Germinal center (tissue), 1 donor: ENCODE measurements at regions not wholly inside any gene's neighbourhood (a gene's known extent, or its start where the extent isn't known, plus 50 kb on each side); places are given as distances from the start of the nearest gene placed in this dataset.
"Not testable (repeated sequence)": the region's sequence is repeated elsewhere in the genome, so short reads cannot be mapped to it uniquely, and the experiment has no call there.

Experiments used
- DNase-seq: peaks from one replicate; pipeline ENCODE4 v3.0.0; 2012; ENCODE audit warnings: mixed read lengths, low spot score

DNA sequence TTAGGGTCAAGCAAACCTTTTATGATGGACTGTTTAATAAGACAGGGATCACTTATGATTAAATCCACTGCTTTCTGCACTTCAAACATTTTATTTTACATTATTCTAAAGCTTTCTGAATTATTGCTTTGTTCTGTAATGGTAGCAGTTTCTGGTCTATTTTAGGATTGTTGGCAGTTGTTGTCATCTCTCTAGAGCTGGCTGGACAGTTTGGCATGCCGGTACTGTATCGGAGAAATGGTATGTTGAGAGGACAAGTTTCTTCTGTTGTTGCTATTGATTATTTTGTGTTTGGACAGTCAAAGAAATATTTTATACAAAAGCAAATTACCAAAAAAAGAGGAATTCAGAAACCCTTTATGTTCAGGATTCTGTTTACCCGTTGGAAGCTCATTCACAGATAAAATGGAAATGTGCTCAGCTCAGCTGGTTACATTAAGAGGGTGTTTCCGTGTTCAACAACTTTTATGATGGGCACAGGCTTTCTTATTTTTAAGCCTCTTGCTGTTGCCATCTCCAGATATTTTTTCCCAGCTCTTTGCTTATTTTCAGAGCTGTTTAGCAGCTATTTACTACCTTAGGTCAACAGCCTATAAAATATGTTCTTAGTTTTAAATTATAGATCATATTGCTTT is 214.6 kb upstream of the IGFBP7 start:
- DNase-seq, result no peak

DNA sequence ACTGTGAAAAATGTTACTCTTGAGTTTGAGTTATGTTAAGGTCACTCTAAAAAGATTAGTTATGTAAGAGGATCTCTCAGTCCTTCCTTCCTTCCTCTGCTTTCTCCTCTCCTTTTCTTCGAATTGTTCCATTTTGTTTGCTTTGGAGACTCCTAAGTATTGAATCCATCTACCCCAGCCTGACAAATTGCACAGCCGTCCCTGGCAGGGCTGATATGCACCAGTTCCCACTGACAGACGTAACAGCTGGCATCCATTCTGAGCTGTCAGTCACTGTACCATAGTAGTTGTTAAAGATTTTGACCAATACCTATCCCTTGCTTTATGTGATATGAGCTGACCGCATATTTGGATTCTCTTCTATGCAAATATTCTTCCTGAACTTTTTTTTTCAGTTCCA is 210.7 kb upstream of the IGFBP7 start:
- no peak for DNase-seq

DNA sequence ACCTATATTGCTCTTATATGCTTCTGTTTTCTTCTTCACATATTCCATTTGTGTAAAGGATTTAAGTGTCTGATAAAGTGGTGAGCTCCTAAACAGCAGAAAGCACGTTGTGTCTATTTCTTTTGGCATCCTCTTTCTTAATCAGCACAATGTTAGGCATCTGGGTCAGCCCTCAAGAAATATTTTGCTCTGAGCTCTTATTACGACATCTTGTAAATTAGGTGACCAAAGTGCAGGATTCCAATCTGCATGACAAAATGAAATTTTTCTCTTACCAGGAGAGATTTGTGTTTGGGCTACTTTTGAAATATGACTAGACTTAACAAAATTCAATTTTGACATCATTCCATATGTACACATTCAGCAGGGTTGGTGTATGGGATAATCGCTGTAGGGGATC is 210.0 kb upstream of the IGFBP7 start:
- no peak for DNase-seq

DNA sequence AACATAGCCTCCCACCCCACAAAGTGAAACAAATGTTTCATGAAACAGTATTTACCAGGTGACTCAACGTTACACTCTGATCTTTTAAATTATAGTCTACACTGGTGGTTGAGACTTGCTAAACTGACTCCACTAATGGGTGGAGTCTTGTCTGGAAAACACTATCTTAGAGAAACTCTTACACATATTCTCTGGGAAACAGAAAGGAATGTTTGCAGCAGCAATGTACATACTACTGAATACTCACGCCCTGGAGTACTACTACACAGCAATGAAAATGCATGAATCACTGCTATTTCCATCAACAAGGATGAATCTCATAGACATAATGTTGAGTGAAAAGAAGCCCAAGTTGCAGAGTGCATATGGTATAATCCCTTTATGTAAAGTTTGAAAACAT is 208.5 kb upstream of the IGFBP7 start:
- no peak for DNase-seq

DNA sequence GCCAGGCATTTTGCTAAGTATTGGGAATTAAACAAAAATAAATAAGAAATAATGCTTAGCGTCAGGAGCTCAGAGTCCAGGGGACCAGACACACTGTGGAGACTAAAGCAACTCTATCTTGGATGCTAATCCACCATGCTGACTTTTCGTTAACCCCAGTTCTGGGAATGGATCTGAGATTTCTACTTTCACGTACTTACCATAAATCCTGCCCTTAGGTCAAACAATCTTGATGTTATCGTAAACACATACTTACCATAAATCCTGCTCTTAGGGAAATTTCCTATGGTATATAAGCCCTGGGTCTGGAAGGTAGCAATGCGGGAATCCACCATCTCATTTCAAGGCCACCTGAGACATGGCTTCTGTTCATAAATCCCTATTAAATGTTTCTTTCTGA is 204.5 kb upstream of the IGFBP7 start:
- DNase-seq, result no peak

DNA sequence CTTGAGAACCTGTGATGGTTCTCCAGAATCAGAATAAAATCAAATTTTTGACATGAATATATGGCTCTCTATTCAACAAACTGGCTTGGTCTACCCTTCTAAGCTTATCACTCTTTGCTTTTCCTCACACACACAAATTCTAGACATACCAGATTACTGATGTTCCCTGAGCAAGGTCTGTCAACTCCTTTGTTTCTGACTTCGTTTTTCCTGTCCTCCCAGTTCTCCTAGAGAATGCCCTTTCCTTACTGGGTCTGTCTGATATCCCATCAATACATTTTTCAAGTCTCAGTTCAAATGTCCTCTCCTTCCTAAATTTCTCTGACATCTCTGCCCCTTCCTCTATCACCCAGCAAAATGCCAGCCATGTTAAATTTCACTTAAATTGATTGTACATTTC is 202.1 kb upstream of the IGFBP7 start:
- DNase-seq, result no peak

DNA sequence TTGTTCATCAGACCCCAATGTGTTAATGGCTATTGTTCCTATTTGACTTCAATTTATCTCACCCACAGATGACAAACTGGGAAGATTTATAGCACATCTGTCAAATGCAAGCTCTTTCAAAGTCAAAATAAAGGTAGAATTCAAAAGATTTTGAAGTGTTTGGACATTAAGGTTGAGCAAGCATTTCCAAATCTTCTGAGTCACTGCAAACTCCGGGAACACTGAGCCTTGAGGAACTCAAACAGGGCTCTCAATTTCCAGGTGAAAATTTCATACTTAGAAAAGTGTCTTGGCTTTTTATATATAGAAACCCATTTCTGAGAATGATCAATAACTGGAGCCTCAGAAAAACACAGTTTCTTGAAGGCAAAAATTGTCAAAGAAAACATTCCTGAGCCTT is 199.5 kb upstream of the IGFBP7 start:
- DNase-seq, result no peak

DNA sequence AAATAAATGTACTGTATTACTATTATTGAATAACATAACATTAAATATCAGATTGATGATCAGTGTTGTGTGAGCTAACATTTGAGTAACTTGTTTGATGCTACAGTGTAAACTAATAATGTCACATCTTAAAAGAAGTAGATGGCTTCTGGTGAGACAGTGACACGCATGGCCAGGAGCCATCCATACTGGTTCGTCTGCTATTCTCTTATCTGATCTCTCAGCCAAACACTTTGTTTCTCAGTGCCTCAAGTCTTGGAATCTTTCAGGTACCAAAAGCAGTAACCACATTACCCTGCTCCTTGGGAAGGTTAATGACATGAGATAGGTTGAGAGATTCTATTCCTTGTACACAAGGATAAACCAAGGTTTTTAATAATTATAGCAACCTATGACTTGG is 198.1 kb upstream of the IGFBP7 start:
- DNase-seq, result no peak

DNA sequence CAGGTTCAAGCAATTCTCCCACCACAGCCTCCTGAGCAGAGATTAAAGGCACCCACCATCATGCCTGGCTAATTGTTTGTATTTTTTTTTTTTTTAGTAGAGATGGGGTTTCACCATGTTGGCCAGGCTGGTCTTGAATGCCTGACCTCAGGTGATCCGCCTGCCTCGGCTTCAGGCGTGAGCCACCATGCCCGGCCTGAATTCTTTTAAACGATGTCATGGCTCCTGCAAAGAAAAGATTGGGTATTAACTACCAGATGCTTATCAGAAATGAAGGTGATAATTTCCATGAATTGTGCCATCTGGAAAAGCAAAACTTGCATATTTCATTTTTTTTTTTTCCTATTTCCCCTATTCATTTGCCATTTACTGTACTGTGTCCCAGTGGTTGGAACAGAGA is 195.7 kb upstream of the IGFBP7 start:
- DNase-seq, result no peak

DNA sequence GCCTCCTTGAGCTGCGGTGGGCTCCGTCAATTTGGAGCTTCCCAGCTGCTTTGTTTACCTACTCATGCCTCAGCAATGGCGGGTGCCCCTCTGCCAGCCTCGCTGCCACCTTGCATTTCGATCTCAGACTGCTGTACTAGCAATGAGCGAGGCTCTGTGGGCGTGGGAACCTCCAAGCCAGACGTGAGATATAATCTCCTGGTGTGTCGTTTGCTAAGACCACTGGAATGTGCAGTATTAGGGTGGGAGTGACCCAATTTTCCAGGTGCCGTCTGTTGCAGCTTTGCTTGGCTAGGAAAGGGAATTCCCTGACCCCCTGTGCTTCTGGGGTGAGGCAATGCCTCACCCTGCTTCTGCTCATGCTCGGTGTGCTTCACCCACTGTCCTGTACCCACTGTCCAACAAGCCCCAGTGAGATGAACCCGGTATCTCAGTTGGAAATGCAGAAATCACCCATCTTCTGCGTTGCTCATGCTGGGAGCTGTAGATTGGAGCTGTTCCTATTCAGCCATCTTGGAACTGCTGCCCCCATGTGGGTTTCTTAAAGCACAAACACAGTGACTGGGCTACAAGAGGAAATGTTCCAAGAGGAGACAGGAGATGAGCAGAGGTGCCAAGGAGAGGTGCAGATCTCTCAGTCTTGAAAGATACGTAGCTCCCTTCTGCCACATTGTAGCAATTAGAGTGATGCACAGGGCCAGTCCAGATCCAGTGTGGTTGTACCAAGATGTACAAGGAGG is 193.0 kb upstream of the IGFBP7 start:
- no peak for DNase-seq

DNA sequence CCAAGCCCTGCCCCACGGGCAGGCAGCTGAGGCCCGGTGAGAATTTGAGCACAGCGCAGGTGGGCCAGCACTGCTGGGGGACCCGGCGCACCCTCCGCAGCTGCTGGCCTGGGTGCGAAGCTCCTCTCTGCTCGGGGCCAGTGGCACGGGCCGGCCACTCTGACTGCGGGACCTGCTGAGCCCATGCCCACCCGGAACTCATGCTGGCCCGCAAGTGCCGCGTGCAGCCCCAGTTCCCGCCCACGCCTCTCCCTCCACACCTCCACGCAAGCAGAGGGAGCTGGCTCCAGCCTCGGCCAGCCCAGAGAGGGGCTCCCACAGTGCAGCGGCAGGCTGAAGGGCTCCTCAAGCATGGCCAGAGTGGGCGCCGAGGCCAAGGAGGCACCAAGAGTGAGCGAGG is 190.1 kb upstream of the IGFBP7 start:
- DNase-seq, result not testable (repeated sequence)

DNA sequence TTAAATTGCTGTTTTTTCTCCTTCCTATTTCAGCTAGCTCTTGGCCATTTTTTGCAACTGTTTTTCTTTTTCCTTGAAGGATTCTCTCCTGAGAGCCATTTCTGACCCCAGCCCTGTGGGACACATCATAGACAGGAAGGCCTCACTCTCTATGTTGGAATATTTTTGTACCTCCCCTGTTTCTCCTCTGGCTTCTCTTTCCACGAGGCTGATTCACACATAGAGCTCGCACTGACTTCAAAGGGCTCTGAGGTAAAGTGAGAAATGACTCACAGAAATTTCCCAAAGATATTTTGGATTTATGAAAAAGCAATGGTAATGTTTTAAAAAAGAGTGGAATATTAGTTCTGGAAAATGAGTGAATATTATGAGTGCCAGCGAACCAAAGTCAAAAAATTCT is 181.7 kb upstream of the IGFBP7 start:
- no peak for DNase-seq

DNA sequence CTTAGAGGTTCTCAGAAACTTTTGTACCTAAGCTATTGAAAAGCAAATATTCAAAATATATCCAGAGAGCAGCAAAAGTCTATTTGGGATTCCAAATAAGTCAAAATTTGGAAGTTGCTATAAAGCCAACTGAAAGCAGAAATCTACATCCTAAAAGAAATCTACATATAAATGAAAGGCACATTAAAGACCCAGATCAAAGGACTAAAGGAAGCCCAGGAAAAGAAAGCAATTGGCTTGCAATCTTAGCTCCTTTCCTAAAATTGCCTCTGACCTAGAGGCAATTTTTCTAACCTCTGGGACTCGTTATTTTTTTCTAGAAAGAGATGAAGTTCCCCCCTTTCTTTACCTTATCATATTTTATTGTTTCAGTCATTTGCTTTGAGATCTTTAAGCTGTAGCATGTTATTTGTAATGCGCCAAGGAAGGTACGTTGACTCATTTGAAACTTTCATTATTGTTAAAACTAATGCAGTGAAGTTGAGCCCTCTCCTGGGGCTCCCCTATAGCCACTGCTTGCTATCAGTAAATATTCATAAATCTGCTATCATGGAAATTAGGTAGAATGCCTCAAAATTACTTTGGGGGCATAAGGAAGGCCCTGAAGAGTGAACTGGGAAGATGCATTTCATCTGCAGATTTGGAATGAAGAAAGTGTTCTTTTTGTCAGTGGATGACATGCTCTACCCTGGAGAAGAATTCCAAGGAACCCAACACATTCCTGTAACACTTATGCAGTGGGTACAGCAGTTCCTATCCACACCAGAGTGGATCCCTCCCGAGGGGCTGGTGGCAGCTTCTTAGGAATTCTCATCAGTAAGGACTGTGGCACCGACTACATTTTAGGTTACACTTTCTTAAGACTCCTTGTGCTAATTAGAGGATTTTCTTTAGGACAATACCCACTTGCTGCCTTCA is 177.8 kb upstream of the IGFBP7 start:
- no peak for DNase-seq

DNA sequence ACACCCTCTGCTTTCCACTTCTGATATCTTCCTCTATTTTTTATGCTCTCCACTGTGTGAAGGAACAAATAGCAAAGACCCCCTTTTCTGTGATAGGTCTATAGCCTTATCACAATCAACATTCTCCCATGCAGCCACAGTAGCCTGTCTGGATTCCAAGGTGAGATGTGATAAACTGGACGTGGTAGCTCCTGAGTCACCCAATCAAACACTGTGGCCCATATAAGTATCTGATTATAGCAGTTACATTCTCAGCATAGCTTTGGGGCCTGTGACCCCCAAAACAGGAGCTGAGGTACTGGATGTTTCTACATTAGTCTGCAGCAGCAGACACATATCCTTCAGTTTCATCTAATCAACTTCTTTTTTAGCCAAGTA is 172.7 kb upstream of the IGFBP7 start:
- no peak for DNase-seq

DNA sequence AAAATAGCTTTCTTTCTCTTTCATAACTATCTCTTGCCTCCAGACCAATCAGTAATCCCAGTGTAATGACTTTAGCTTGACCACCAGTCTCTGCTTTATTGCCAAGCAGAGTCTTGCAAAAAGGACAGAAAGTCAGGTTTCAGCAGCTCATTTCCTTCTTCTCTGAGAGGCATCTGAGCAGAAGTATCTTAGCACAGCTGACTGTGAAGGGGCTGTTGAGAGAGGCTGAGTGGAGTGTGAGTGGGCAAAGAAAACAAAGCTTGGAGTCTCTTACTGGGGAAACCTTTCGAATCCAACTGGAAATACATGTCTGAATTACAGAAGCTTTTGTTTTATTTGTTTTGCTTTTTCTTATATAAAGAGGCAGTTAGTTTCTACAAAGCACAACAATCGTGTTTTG is 170.3 kb upstream of the IGFBP7 start:
- DNase-seq, result no peak

DNA sequence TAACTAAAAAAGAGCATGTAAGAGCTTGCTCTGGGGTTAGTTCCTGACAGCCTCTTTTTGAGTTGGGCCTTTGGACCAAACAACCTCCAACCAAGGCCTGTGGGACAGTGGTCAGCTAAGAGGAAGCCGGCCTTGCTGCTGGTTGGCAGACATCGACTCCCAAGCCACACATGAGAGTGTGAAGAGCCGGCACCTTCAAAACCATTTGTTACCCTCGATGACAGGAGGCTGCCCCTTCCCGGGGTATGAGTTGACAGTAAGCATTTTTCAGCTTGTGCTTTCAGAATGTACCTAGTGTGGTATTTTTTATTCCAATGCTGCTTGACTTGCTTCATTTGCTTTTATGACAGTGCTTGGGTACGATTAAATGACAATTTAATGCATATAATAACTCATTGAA is 168.6 kb upstream of the IGFBP7 start:
- no peak for DNase-seq

DNA sequence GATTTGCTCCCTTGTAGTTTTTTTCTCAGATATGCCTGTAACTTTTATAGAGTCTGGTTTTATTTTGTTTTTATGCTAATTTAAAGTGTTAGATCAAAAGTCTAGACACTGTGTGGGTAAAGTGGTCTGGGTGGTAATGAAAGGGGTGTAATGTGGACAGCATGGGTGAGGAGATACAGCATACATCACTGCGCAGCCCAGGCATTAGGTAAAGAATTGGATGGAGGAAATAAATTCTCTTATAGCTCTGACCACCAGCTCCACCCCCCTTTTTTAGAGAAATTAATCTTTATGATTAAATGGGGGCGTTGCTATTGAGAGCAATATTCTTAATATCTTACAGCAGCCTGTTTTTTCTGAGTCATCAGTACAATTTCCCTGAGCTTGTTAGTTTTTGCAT is 163.9 kb upstream of the IGFBP7 start:
- no peak for DNase-seq

DNA sequence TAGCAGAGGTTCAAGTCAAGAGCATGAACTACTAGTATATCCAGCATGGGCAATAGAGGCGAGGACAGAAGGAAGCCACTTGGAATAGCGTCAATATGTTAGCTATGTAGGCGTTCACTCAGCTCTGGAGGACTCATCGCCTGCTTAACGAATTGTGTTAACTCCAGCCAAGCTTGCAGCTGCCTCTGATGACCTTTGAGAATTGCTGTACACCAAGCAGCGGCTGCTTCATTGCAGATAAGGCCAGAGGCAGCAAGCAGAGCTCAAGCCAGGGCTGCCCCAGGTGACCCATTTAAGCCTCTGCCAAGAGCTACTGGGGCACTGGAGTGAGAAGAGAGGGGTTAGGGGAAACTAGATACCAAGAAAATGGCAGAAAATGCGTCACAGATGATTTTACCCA is 160.2 kb upstream of the IGFBP7 start:
- DNase-seq, result no peak

DNA sequence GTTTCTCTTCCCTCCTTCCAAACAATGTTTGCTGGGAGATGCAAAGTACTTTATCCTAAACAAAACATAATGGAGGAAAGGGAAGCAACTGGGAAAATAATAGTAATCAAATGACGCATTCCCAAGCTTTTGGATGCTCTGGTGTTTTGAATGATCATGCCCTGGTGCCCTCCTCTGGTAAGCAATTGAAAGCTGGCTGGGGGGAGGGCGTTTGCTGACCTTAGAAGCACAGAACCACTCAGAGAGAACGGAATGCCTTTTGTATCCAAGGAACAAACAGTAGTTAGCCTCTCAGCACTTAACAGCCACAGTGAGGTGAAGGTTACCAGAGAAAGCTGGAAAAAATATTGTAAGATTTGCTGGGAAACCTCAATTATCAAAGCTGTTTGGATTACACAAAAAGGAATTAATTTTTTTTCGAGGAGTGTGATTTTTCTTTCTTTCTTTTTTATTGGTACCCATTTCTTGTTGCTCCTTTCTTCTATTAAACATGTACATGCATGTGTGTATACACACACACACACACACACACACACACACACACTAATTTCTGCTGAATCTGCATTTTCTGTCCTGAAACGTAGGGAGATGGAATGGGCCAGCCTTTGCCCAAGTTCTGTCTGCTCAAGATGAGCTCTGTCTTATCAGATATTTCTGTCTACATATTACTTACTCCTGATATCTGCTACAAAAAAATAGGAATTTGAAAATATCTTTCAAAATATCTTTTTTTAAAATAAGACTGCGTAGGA is 155.8 kb upstream of the IGFBP7 start:
- no peak for DNase-seq

DNA sequence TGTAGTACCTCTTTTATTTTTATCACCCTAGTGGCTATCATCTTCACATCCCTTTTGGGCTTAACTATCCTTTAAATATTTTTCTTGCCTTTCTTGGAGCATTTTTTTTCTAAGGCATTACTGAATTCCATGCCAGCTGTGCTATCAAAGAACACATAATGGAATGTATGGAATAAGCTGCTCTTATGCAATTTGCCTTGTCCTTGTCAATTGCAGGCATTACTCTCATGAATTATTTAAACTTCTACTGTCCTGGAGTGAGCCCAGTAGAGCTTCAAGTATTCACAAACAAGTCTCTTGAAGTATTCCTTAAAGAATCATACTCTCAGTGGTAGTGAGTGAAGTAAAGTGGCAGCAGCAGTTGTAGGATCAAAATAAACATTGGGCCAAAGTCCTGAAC is 144.6 kb upstream of the IGFBP7 start:
- no peak for DNase-seq

DNA sequence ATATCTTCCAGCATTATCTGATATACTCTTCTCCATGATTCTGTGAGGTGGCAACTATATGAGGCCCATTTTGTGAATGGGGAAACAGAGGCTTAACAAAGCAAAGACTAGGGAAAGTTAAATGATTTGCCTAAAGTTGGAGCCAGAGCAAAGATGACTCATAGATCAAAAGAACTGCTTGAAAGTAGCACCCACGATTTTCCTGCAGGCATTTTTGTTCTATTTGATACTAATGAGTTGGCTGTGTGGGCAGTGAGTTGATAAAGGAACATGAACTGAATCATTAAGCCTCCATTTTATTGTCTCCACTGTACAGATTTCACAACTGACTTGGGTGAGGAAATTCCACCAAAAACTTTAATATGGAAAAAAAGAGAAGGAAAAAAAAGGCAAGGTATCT is 138.9 kb upstream of the IGFBP7 start:
- DNase-seq, result no peak

DNA sequence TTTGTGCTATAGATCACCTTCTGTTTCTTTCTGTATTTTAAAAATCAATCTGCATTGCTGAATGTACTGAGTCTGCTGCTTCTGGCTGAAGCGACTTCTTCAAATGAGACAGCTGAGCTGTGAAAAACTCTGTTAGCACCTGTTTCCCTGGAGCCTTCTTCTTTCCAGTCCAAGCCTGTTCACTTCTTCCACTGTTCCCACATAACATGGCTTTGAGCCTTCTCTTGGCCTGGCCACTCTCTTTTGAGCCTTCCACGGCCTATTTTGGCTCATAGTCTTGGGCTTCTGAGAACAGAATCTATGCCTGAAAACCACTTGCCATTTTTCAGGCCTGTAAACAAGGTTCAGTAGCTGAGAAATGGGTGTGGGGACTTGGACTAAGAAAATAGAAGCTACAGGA is 132.9 kb upstream of the IGFBP7 start:
- no peak for DNase-seq
